ENCODE measurements at regions not wholly inside any gene's neighbourhood (a gene's known extent, or its start where the extent isn't known, plus 50 kb on each side); places are given as distances from the start of the nearest gene placed in this dataset.

DNA sequence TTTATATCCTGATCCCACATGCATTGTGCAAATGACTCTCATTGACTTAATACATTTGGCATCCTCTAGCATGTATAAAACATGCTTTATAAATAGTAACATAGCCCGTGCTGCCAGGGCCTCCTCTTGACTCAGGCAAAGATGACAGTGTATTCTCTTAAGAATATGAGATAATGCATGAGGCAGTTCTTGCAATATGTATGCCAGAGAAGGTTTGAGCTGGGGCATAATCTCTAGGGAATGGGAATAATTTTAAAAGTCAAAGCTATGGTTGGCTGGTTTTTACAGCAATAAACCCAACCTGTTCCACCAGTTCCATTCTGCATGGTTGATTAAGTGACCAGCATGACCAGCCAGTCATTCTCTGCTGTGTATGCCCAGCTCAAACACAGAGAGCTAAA lies 179.0 kb upstream of the PFN2 start:
- CTCF ChIA-PET, result interaction anchor here (0.6 to 1.0 kb wide), 3 partner anchors 20 to 165 kb away, joined by 3 to 4 read pairs (median 3); no protein-coding TSS in a partner anchor
- H3K4me2 ChIP-seq (ENCODE audit: low read depth, low read length), result peak overlapping the region; percentile 41; the same call in 1 of the 2 replicates

More for the DNA sequence above, 179.0 kb upstream of the PFN2 start:
- peak; percentile 43 for ATAC-seq (ENCODE audit: low read depth)
- Histone ChIP-seq H3K4me3 (ENCODE audit: insufficient read depth, low read depth, low read length) (no peak overlapping the region), H3K4me1 (ENCODE audit: control insufficient read depth, insufficient read depth, low read length) (peaks cover 16% of the 10 kb centered on the region), H2AK9ac (replicated peaks; ENCODE audit: low read depth, low read length, poor library complexity) (no peak overlapping the region), H2BK120ac (ENCODE audit: low read depth, low read length) (peak overlapping the region; percentile 50; the same call in 1 of the 2 replicates), H3K23ac (ENCODE audit: low read depth, low read length) (no peak overlapping the region), H3K18ac (ENCODE audit: low read depth, low read length) (peak overlapping the region; percentile 73; the same call in 1 of the 2 replicates), H3K56ac (ENCODE audit: extremely low read depth, insufficient read depth, low read length) (no peak overlapping the region), H4K5ac (ENCODE audit: low read depth, low read length) (peak overlapping the region; percentile 23; the same call in 1 of the 2 replicates), H3K36me3 (ENCODE audit: control insufficient read depth, insufficient read depth, low read length) (no peaks in the 10 kb centered on the region), H3K4ac (ENCODE audit: low read depth, low read length) (peak overlapping the region; percentile 22; the same call in 1 of the 2 replicates), H3K79me1 (ENCODE audit: low read depth in 1 of 2, low read length in 2 of 2) (no peaks in the 10 kb centered on the region; a peak in 1 of 4 replicates), H2BK5ac (ENCODE audit: low read depth, low read length, poor library complexity, severe bottlenecking) (peak overlapping the region; percentile 59), H3K9ac (ENCODE audit: low read depth, low read length) (no peak overlapping the region), H2BK15ac (ENCODE audit: low read depth, low read length) (peak overlapping the region; percentile 51; the same call in 1 of the 3 replicates), H2BK20ac (ENCODE audit: low read depth, low read length) (peak overlapping the region; percentile 81), H3K9me1 (ENCODE audit: insufficient read depth, low read length) (peaks cover 12% of the 10 kb centered on the region), H3K9me3 (ENCODE audit: control insufficient read depth, insufficient read depth, low read length) (no peaks in the 10 kb centered on the region), H2AFZ (replicated peaks; ENCODE audit: low read length, poor library complexity) (no peak overlapping the region), H4K8ac (ENCODE audit: low read depth in 2 of 2, low read length in 2 of 2) (no peak overlapping the region; a peak in 1 of 4 replicates), H3K27ac (ENCODE audit: insufficient read depth, low read length) (peak overlapping the region; percentile 41; the same call in 1 of the 2 replicates), H4K20me1 (ENCODE audit: insufficient read depth, low read length) (no peaks in the 10 kb centered on the region; the same call in 1 of the 2 replicates), H3K27me3 (ENCODE audit: control insufficient read depth, insufficient read depth, low read length) (no peaks in the 10 kb centered on the region), H4K91ac (ENCODE audit: insufficient read depth, low read depth, low read length) (no peak overlapping the region), H3K14ac (replicated peaks; ENCODE audit: low read depth, low read length) (peak overlapping the region; percentile 69), H2AK5ac (ENCODE audit: low read depth, low read length) (no peak overlapping the region)
- POLR2A ChIA-PET (ENCODE audit: unreplicated experiment), result no interaction called here
- dilution Hi-C loops (cut with HindIII; ENCODE audit: low sequenced_read_pairs, unreplicated experiment), result no loop called here
- intact Hi-C loops (cut with micrococcal nuclease), result no loop called here
- WGBS, 2 experiments (ENCODE audit: extremely low coverage in 2 of 2, insufficient read length in 1 of 2), result no CpG with 5 or more reads among the region's 1 CpG
- BruUV-seq (replicated peaks), result no TSS peak
- DNase-seq, result peak; percentile 93
- TF ChIP-seq POLR2A (IDR thresholded peaks at IDR 0.05; ENCODE audit: low read depth, low read length) (no peak), CEBPB (IDR thresholded peaks at IDR 0.05; ENCODE audit: low read depth, low read length) (peak; percentile 85), NFE2L2 (IDR thresholded peaks at IDR 0.05; ENCODE audit: low read depth, low read length) (peak; percentile 17; the same call in 1 of the 2 replicates), RCOR1 (IDR thresholded peaks at IDR 0.05; ENCODE audit: insufficient replicate concordance, low read length) (no peak), FOS (IDR thresholded peaks at IDR 0.05; ENCODE audit: low read depth, low read length) (0 out of 2 replicates have a peak, but pooled peaks have one; percentile 4), RAD21 (IDR thresholded peaks at IDR 0.05; ENCODE audit: low read length) (peak; percentile 11; the same call in 1 of the 2 replicates), MXI1 (IDR thresholded peaks at IDR 0.05; ENCODE audit: borderline replicate concordance, low read depth, low read length) (peak; percentile 78)
- TF ChIP-seq, protein P1, sequence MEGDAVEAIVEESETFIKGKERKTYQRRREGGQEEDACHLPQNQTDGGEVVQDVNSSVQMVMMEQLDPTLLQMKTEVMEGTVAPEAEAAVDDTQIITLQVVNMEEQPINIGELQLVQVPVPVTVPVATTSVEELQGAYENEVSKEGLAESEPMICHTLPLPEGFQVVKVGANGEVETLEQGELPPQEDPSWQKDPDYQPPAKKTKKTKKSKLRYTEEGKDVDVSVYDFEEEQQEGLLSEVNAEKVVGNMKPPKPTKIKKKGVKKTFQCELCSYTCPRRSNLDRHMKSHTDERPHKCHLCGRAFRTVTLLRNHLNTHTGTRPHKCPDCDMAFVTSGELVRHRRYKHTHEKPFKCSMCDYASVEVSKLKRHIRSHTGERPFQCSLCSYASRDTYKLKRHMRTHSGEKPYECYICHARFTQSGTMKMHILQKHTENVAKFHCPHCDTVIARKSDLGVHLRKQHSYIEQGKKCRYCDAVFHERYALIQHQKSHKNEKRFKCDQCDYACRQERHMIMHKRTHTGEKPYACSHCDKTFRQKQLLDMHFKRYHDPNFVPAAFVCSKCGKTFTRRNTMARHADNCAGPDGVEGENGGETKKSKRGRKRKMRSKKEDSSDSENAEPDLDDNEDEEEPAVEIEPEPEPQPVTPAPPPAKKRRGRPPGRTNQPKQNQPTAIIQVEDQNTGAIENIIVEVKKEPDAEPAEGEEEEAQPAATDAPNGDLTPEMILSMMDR (conservative IDR thresholded peaks at IDR 0.05; ENCODE audit: low read depth, low read length), result no peak
- TF ChIP-seq, protein P2, sequence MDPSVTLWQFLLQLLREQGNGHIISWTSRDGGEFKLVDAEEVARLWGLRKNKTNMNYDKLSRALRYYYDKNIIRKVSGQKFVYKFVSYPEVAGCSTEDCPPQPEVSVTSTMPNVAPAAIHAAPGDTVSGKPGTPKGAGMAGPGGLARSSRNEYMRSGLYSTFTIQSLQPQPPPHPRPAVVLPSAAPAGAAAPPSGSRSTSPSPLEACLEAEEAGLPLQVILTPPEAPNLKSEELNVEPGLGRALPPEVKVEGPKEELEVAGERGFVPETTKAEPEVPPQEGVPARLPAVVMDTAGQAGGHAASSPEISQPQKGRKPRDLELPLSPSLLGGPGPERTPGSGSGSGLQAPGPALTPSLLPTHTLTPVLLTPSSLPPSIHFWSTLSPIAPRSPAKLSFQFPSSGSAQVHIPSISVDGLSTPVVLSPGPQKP (IDR thresholded peaks at IDR 0.05; ENCODE audit: borderline replicate concordance, low read depth, low read length), result no peak
- in situ Hi-C loops (cut with MboI; ENCODE audit: low sequenced_read_pairs), result no loop called here

All from IMR-90 (cell line).